DMS153 treated with DMSO at 0.1 percent for 48 hours (cell line): ENCODE measurements at regions not wholly inside any gene's neighbourhood (a gene's known extent, or its start where the extent isn't known, plus 50 kb on each side); places are given as distances from the start of the nearest gene placed in this dataset.
"Not testable (repeated sequence)": the region's sequence is repeated elsewhere in the genome, so short reads cannot be mapped to it uniquely, and the experiment has no call there.

Source experiments
- DNase-seq: peaks from one replicate; lab custom pipeline; 2025; ENCODE audit not compliant: unreplicated experiment; lab: John Stamatoyannopoulos, UW

- DNase-seq: no peak
Measured at GRCh38 chr3:94314218-94314883, 251.5 kb downstream of the NSUN3 start.

GRCh38 chr3:94317017-94317416, 254.2 kb downstream of the NSUN3 start:
- DNase-seq: no peak

- no peak for DNase-seq
Measured at GRCh38 chr3:94323596-94323995, 260.7 kb downstream of the NSUN3 start.

GRCh38 chr3:94331831-94332230, 269.0 kb downstream of the NSUN3 start:
- DNase-seq: no peak

GRCh38 chr3:94336046-94336753, 273.3 kb downstream of the NSUN3 start:
- no peak for DNase-seq

- DNase-seq: no peak
Measured at GRCh38 chr3:94345101-94345500, 282.2 kb downstream of the NSUN3 start.

GRCh38 chr3:94349310-94349878, 286.5 kb downstream of the NSUN3 start:
- no peak for DNase-seq

- DNase-seq: no peak
Measured at GRCh38 chr3:94356581-94356980, 293.7 kb downstream of the NSUN3 start.

GRCh38 chr3:94359996-94360395, 297.1 kb downstream of the NSUN3 start:
- DNase-seq: no peak

GRCh38 chr3:94360987-94361386, 298.1 kb downstream of the NSUN3 start:
- no peak for DNase-seq

GRCh38 chr3:94362393-94362792, 299.5 kb downstream of the NSUN3 start:
- no peak for DNase-seq

- DNase-seq: no peak
Measured at GRCh38 chr3:94365006-94365405, 302.1 kb downstream of the NSUN3 start.

GRCh38 chr3:94372026-94372425, 309.2 kb downstream of the NSUN3 start:
- no peak for DNase-seq

GRCh38 chr3:94373456-94373855, 310.6 kb downstream of the NSUN3 start:
- DNase-seq: no peak

GRCh38 chr3:94374439-94375161, 311.7 kb downstream of the NSUN3 start:
- DNase-seq: no peak

- DNase-seq: not testable (repeated sequence)
Measured at GRCh38 chr3:94377123-94377696, 314.3 kb downstream of the NSUN3 start.

- not testable (repeated sequence) for DNase-seq
Measured at GRCh38 chr3:94377863-94378262, 315.0 kb downstream of the NSUN3 start.

GRCh38 chr3:94378322-94378721, 315.5 kb downstream of the NSUN3 start:
- no peak for DNase-seq

- no peak for DNase-seq
Measured at GRCh38 chr3:94379264-94379663, 316.4 kb downstream of the NSUN3 start.

- DNase-seq: no peak
Measured at GRCh38 chr3:94394885-94395284, 332.0 kb downstream of the NSUN3 start.

GRCh38 chr3:94395851-94396250, 333.0 kb downstream of the NSUN3 start:
- DNase-seq: no peak
